ENCODE measurements at regions not wholly inside any gene's neighbourhood (a gene's known extent, or its start where the extent isn't known, plus 50 kb on each side); places are given as distances from the start of the nearest gene placed in this dataset.

DNA sequence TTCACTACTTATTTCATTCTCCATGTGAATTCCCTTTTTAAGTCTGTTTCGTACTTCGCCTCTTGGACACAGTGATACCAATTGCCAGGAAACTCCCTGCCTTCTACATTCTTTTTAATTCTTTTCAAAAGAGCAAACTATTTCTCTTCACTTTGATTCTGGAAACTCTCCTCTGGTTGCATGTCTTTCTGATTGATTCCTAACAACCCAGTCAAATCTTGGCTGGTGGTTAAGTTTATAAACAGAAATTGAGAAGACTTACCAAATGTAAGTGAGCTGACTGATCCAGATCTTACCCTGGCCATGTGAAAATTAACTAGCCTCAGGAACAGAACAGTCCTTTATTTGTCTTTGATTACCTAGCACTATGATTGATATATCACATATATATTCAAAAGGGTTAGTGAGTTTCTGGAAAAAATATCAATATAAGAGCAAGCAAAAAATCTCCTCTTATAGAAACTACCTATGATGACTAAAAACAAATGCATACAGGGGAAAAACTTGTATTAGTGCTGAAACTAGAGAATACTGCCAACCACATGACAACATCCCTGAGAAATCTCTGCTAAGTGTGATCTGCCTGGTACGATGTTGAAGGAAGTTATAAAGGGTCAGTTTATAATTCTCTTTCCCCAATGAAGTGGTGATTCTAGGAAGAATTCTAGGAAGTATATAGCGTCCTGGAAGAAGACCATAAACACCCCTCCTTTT, 152.6 kb upstream of the HTR2A start:
- no peak for DNase-seq

DNA sequence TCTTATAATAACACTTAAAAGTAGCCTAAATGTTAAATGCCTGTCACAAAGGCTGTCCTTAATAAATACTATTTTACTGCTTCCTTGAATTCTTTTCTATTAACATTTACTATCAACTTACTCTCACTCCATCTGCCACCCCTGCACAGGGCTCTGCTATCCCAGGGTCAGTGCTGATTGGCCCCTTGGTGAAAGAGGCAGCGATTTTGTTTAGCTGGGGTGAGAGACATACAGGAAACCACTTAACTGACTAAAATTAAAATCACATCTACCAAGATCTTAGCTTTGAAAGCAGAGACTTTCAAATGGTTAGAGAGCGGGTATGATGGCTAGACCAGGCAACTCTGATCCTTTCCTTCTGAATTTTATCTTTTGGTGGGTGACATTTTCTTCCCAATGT, 149.9 kb upstream of the HTR2A start:
- DNase-seq: no peak

DNA sequence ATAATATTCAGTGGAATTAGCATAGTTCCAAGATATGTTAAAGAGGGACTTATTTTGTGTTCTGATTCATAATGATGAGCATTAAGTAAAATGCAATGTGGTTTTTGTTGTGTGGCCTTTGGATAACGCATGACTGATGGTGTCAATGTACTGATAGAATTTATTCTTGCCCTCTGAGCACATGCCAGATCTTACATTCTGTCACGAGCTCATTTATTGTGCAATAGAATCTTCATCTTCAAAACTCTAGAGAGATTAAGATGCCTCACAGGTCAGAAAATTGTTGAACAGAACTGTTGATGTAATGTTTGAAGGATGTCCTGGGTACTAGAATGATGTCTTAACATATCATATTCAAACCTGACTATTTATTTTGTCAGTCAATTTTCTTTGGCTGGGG, 148.0 kb upstream of the HTR2A start:
- DNase-seq: no peak

DNA sequence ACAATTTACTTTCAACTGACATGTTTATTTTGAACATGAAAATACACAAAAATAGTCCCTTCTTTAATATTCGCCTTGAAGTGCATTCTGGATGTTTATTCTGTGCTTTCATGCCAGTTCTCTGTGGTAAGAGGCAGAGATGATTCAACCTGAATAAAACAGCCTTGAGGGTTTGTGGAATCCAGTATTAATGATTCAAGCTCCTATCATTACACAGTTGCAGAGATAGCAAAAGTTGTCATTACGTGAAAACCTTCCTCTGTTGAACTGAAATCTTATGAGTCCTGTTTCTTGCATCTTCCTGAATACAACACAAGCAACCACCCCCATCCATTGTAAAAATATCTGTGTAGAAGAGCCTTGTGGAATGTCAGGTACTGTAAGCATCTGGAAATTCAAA, 142.3 kb upstream of the HTR2A start:
- no peak for DNase-seq

GRCh38 chr13:47038188-47038587, 141.3 kb upstream of the HTR2A start:
- DNase-seq: no peak

- peak; percentile 9 for DNase-seq
These were observed 139.6 kb upstream of the HTR2A start for GRCh38 chr13:47036294-47037008.

GRCh38 chr13:47033216-47033615, 136.4 kb upstream of the HTR2A start:
- no peak for DNase-seq

- no peak for DNase-seq
These were observed 131.1 kb upstream of the HTR2A start for GRCh38 chr13:47027780-47028437.

DNA sequence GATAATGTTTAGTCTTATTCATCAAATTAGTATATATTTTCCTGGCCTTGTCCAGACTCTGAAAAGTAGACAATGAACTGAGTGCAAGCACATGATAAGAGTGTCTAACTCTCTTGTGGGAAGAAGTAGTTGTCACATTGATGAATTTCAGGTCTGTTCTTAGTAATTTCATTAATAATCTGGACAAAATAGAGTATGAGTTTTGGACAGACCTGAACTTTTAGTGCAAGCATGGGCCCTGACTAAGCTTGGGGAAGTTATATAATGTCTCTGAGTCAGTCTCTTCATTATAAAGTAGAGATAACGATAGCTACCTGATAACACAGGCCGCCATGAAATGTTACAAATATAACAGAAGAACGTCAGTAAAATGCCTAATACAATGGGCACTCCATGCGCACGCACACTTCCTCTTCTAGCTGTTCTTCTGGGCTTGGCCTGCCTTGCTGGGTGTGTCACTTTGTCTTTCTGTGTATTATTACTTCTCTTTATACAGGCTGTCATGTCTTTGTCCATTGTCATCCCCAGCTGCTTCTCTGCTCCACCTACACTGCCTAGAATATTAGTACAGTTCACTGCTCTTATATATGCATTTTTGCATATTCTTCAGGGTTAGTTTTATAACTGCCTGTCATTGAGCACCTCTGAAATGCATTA, 129.1 kb upstream of the HTR2A start:
- DNase-seq: no peak

DNA sequence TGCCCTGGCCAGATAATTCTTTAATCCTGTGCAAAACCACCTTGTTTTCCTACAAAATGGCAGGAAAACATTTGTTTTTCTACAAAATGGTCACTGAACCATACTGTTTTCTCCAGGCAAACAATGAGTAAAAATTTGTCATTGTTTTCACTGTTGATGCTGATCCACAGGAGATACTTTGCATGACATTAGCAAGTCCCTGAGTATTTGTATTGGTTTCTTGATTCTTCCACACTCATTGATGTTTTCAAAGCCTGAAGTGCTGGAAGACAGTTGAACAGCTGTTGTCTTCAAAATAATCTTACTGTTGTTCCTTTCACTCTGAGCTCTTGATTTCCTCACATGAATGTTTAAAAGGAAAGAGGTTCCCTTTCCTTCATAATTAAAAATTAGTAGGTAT, 123.1 kb upstream of the HTR2A start:
- DNase-seq: no peak

DNA sequence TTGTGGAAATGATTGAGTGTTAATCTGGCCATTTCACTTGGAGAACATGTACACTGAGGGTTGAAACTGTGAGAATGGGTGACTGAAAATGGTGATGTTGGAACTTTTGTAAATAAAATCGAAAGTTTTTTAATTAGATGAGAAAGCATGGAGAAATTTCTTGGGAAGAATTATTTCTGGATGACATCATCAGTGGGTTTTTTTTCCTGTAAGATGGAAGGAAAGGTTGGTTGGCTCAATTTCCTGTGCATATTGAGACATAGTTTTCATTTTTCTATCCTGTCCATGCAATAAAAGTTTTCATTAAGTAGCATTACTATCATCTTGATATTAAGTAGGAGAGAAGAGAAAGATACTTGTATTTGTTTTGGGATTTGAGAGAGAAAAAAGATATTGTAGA, 120.6 kb upstream of the HTR2A start:
- no peak for DNase-seq

GRCh38 chr13:47008318-47008717, 111.5 kb upstream of the HTR2A start:
- no peak for DNase-seq

- no peak for DNase-seq
These were observed 109.0 kb upstream of the HTR2A start for GRCh38 chr13:47005756-47006414.

- DNase-seq: no peak
These were observed 107.7 kb upstream of the HTR2A start for GRCh38 chr13:47004540-47004939.

DNA sequence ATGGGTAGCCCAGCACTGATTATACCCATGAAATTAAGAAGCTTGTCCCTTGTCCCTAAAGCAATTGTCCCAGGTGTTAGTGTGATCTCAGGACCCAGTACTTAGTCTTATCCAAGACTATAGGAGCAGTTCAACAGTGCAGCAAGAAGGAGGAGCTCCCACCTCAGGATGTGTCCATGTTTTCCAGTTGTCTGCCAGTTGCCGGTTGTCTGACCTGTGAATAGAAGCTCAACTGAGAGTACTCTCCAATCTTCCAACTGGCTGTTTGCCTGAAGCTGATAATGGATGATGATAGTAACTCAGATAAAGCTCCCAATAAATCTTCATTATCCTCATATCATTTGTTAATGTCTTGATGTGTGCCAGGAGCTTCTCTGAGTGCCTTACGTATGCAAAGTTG, 107.2 kb upstream of the HTR2A start:
- no peak for DNase-seq

DNA sequence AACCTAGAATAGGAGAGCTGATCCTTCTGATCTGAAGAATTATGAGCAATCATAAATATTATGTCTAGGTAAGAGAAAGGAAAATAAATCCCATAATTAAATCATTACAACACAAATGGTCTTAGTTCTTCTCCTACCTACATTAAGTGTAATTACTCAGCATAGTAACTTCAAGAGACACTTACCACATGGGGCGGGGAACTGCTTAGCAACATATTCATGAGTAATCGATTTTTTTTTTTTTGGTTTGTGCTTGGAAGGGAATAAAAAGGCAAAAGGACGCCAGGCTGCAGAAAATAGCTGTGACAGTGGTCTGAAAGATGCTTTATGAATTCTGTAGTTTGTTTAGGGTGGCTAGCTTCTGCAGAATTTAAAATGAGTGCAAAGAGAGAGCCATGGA, 103.3 kb upstream of the HTR2A start:
- DNase-seq: no peak

GRCh38 chr13:46996316-46997030, 99.6 kb upstream of the HTR2A start:
- no peak for DNase-seq

DNA sequence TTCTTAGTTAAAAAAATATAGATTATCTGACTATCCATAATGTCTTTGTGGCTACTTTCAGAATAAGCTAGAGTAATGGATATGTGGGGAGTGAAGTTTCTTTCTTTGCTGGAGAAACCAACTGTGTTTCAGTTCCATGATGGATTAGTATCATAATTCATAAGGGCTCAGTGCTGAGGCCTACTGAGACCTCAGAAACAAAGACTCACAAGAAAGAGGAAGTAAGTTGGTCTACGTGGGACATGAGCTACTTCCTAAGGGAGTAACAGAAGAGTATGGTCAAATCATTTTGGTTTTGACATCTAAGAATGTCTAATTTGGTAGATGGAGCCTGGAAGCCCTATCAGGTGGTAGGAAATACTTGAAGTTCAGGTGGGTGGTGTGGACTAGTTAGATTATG, 99.0 kb upstream of the HTR2A start:
- no peak for DNase-seq

- no peak for DNase-seq
These were observed 97.6 kb upstream of the HTR2A start for GRCh38 chr13:46994492-46994891.

- no peak for DNase-seq
These were observed 95.6 kb upstream of the HTR2A start for GRCh38 chr13:46992383-46992952.

GRCh38 chr13:46983881-46984280, 87.0 kb upstream of the HTR2A start:
- no peak for DNase-seq

All from renal pelvis (tissue), 1 donor.